T47D (cell line): ENCODE measurements at regions not wholly inside any gene's neighbourhood (a gene's known extent, or its start where the extent isn't known, plus 50 kb on each side); places are given as distances from the start of the nearest gene placed in this dataset.
"Not testable (repeated sequence)": the region's sequence is repeated elsewhere in the genome, so short reads cannot be mapped to it uniquely, and the experiment has no call there.

ENCODE experiments used
- DNase-seq, 2 experiments: peaks; one replicate each; pipeline versions ENCODE4 v3.0.0 to v3.0.0-alpha.2; 2011 to 2012; ENCODE audit warnings: low read depth in 1 of 2, low spot score in 1 of 2
- JUND ChIP-seq: IDR thresholded peaks from 2 replicates; pipeline ENCODE4 v1.6.1; 2012; ENCODE audit warnings: low read depth
- in situ Hi-C: cut with HindIII; loops from 2 replicates; pipeline ENCODE4 v1.10.0; 2016; ENCODE audit warnings: low sequenced_read_pairs, low pct_unique_long_range_greater_than_20kb

GRCh38 chr22:40094485-40094884 is 83.2 kb upstream of the TNRC6B start:
- in situ Hi-C loops: no loop called here
- no peak for DNase-seq
- TF ChIP-seq JUND: no peak

GRCh38 chr22:40099887-40100286 is 77.8 kb upstream of the TNRC6B start:
- DNase-seq, in situ Hi-C loops: not testable (repeated sequence)

DNA sequence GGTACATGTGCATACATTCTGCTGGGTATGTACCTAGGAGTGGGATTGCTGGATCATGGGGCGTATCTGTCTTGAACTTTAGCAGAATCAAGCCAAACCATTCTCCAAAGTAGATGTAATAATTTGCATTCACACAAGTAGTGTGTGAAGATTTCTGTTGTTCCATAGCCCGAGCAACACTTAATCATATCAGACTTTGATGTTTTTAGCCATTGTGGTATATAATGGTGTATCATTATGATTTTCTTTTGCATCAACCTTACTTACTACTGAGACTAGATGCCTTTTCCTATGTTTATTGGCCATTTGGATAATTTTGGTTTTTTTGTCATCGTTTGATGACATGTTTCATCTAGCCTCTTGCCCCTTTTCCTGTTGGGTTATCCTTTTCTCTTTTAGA is 72.0 kb upstream of the TNRC6B start:
- no peak for TF ChIP-seq JUND
- DNase-seq: no peak
- in situ Hi-C loops: no loop called here

DNA sequence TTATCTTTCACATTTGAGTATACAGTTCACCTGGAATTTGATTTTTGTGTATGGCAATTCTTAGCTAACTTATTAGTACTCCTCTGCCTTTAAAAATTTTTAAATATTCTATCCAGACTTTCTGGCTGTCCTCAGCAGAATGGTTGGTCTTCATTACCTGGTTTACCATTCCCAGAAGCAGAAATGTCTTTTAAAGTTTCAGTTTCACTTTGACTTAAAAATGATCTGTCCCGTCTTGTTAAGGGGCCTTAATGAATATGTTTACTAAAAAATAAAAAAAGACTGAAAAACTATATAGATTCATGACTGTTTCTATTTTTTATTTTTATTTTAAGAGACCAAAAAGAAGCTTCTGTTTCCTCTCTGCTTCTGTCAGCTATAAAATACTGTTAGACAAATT is 70.5 kb upstream of the TNRC6B start:
- no peak for DNase-seq
- in situ Hi-C loops: no loop called here

DNA sequence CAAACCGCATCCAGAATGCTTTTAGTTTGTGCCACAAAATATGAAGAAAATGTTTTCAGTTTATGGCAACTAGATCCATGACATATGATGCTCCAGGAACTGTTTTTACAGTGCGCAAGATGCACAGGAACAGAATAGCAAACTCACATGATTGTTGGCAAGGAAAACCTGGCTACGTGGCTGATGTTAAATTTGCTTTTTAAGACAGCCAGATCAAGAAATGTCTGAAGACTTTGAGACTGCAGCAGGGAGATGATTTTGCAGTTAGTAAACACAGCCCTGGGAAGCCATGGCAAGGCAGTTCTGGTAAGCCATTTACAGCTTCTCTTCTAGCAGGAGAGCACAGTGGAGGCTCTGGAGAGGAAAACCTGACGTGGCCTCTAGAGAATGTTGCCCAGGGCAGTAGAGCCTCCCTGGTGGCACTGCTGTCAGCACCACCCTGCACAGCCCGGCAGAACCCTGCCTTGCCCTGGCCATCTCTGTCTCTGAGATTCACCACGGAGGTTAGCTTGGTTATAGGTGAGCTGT is 69.8 kb upstream of the TNRC6B start:
- in situ Hi-C loops: no loop called here
- TF ChIP-seq JUND: no peak
- peak; percentile 16 to 71 for DNase-seq

More for the DNA sequence above, 70.5 kb upstream of the TNRC6B start:
- TF ChIP-seq JUND: no peak

GRCh38 chr22:40108396-40108795 is 69.3 kb upstream of the TNRC6B start:
- DNase-seq: no peak
- in situ Hi-C loops: no loop called here
- TF ChIP-seq JUND: no peak

DNA sequence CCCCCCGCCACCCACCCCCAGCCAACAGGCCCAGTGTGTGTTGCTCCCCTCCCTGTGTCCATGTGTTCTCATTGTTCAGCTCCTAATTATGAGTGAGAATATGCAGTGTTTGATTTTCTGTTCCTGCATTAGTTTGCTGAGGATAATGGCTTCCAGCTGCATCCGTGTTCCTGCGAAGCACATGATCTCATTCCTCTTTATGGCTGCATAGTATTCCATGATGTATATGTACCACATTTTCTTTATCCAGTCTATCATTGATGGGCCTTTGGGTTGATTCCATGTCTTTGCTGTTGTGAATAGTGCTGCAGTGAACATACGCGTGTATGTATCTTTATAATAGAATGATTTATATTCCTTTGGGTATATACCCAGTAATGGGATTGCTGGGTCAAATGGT is 68.8 kb upstream of the TNRC6B start:
- DNase-seq, in situ Hi-C loops: not testable (repeated sequence)

DNA sequence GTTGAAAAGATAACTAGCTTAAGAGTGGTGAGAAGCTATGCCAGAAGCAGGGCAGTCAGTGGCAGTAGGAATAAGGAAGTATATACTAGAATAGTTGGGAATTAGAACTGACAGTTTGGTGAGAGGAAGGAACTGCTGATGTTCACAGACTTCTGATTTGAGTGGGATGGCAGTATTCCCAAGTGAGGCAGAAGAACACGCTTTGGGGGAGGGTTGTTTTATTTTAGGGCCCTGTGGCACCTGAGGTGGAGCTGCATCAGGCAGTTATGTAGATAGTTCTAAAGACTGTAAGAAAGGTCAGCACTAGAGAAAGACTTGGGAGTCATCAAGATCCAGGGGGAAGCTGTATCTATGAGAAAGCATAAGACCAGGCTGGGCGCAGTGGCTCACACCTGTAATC is 66.3 kb upstream of the TNRC6B start:
- DNase-seq: no peak
- in situ Hi-C loops: no loop called here
- TF ChIP-seq JUND: no peak

GRCh38 chr22:40112595-40112994 is 65.1 kb upstream of the TNRC6B start:
- TF ChIP-seq JUND: no peak
- in situ Hi-C loops: no loop called here
- no peak for DNase-seq

GRCh38 chr22:40113696-40114095 is 64.0 kb upstream of the TNRC6B start:
- no peak for TF ChIP-seq JUND
- no peak for DNase-seq
- in situ Hi-C loops: no loop called here

DNA sequence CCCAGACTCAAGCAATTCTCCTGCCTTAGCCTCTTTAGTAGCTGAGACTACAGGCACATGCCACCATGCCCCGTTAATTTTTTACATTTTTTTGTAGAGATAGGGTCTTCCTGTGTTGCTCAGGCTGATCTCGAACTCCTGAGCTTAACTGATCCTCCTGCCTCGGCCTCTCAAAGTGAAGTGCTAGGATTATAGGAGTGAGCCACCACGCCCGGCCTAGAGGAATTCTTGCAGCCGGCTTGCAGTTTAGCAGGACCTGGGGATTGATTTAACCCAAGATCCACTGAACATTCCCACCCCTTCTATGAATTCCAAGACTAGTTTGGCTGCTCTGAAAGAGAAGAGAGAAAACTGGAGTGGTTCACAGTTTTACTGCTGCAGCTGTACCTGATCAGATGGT is 63.3 kb upstream of the TNRC6B start:
- TF ChIP-seq JUND: no peak
- in situ Hi-C loops: no loop called here

DNA sequence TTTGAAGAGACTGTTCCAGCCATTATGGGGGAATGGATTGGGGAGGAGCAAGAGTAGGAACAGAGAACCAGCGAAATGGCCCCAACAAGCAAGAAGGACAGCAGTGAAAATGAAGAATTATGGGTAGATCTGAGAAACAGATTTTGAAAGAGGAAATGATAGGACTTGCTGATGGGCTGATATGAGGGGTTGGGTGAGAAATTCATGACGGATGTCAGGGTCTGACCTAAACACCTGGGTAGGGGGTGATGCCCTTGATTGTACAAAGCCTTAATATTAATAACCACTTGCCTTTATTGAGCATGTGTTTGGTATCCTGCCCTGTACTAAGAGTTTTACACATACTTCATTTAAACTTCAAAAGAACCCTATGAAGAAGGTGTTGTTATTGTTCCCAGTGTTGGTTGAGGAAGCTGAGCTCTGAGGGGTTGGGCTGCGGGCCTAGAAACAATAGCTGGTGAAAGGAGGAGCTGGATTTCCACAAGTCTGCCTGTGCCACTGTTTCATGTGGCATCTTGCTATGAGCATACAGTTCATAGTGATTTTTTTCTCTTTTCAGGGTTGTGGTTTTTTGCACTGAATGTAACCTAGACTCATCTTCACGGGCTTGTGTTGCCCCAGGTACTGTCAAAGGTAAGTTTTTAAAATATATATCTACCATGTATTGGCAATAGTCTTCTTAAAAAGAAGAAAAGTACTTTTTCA is 61.1 kb upstream of the TNRC6B start:
- in situ Hi-C loops: no loop called here
- TF ChIP-seq JUND: no peak
- DNase-seq: no peak

More for the DNA sequence above, 63.3 kb upstream of the TNRC6B start:
- DNase-seq: no peak

DNA sequence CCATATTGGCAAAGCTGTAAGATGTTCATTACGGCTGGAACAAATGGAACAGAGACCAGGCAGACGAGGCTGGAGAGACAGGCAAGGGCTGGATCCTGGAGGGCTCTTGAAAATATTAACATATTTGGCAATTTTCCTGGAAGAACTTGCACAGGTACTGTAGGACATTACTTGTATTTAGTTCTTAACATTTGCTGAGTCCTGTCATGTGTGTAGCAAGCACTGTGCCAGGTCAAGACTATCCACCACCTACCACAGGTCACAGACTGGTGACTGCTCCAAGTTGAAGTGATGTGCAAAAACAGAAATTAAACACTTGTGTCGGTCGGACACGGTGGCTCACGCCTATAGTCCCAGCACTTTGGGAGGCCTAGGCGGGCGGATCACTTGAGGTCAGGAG is 58.7 kb upstream of the TNRC6B start:
- TF ChIP-seq JUND: no peak
- no peak for DNase-seq
- in situ Hi-C loops: no loop called here

DNA sequence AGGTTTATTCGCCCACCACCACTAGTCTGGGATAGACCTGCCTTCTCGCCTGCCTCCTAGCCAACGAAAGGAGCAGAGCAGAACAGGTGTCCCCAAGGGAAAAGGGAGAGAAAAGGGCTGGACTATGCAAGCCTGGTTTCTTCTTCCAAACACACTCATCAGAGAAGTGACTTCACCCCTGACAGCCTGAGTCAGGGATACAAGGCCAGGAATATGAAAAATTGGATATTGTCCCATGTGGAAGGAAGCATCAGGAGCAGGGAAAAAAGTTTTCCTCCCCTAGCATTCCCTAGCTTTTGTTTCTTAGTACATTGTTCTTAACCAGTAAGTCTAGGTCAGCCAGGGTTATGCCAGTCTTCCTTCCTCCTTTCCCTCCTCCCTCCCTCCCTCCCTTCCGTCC is 56.9 kb upstream of the TNRC6B start:
- in situ Hi-C loops: no loop called here
- TF ChIP-seq JUND: no peak
- no peak for DNase-seq

- no peak for TF ChIP-seq JUND
- in situ Hi-C loops: no loop called here
- no peak for DNase-seq
Observed at GRCh38 chr22:40121461-40121860, 56.3 kb upstream of the TNRC6B start.
